GM19240 (cell line): ENCODE measurements at regions not wholly inside any gene's neighbourhood (a gene's known extent, or its start where the extent isn't known, plus 50 kb on each side); places are given as distances from the start of the nearest gene placed in this dataset.

ENCODE experiments used
- DNase-seq: peaks from one replicate; pipeline ENCODE4 v3.0.0; 2011; ENCODE audit warnings: low spot score; ENCODE audit not compliant: insufficient read length

DNA sequence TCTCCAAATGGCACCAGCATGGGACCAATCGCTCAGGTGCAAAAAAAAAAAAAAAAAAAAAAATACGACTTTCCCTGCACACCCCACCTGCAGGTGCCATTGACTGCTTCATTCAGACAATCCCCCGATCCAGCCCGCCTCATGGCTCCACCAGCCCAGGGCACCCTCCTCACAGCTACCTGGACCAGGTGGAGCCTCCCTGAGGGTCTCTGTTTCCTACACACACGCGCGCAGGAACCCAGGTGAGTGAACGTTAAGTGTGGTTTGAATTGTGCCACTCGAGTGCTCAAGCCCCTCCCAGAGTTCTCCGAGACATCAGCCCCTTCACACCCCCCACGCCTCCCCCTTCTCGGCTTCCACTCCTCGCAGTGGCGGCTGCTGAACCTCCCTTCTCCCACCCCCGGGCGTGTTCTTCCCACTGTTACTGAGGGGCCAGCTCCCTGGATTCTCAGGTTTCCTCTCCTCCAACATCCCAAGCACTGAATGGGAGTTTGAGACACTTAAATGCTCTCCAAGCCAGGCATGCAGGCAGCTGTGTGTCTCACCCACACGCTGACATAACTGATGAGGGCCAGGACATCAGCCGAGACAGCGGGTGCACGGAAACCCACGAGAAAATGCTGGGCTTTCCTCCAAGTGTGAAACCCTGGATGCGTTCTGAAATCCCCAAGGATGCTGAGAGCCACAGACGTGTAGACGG is 88.8 kb upstream of the SNTG2 start:
- DNase-seq = no peak

GRCh38 chr2:860259-860855 is 90.3 kb upstream of the SNTG2 start:
- DNase-seq = no peak

DNA sequence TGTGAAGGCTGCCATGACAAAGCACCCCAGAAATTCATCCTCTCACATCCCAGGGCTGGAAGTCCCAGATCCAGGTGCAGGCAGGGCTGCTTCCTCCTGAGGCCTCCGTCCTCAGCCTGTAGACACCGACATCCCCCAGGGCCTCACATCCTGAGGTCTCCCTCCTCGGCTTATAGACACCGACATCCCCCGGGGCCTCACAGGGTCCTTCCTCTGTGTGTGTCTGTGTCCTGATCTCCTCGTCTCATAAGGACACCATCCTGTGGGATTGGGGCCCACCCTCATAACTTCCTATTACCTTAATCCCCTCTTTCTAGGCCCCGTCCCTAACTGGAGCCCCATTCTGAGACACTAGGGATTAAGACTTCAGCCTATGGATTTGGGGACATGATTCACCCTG is 92.0 kb upstream of the SNTG2 start:
- no peak for DNase-seq

- no peak for DNase-seq
Measured at GRCh38 chr2:857937-858336, 92.7 kb upstream of the SNTG2 start.

GRCh38 chr2:857081-857480 is 93.6 kb upstream of the SNTG2 start:
- no peak for DNase-seq

DNA sequence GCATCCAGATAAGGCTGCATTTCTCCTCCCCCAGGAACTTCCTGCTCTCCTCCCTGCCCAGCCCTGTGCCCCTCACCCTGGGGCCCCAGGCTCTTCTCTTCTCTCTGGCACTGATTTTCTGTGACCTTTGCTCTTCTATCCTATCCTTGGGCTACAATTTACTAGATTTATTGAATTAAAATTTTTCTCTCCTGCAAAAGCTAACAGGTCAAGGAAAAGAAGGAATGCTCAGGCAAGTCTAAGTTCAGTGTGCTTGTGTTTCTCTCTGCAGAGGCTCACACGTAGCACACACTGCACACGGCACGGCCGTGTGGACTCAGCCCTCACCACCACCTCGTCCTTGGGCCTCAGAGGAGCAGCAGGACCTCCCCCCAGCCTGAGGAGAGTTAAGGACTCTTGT is 94.2 kb upstream of the SNTG2 start:
- DNase-seq = no peak

DNA sequence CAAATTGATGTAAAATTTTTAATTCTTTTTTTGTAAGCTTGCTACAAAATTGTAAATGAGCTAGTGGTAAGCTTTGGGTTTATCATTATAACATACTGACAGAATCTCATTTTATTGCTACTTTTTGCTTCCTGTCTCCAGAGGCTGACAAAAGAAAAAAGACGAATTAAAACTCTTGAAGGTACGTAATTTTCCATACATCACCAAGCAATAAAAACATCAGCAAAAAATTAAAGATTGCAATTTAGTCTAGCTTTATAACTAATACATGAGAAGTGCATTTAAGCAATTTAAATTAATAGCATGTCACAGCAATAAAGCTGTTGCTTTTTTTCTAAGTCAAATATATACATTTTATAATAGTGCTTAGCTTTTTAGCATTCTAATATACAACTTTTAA is 94.6 kb upstream of the SNTG2 start:
- no peak for DNase-seq

- DNase-seq = no peak
Measured at GRCh38 chr2:855177-855576, 95.5 kb upstream of the SNTG2 start.

GRCh38 chr2:854460-854859 is 96.2 kb upstream of the SNTG2 start:
- no peak for DNase-seq

GRCh38 chr2:853203-853870 is 97.3 kb upstream of the SNTG2 start:
- no peak for DNase-seq

DNA sequence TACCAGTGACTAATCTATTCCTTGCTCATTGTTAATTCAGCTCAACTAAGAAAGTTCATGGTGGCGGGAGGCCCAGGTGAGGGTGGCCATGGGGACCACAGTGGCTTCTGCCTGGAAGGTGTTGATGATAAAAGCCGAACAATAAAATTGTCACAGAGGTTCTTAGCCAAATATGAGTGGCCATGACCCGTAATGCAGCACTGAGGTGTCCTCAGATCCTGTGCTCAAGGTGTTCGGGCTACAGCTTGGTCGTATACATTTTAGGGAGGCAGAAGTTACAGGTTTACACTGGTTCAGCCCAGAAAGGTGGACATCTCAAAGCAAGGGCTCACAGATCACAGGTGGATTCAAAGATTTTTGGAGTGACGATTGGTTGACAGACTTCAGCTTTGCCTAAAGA is 98.5 kb upstream of the SNTG2 start:
- no peak for DNase-seq

- no peak for DNase-seq
Measured at GRCh38 chr2:851680-852079, 99.0 kb upstream of the SNTG2 start.

DNA sequence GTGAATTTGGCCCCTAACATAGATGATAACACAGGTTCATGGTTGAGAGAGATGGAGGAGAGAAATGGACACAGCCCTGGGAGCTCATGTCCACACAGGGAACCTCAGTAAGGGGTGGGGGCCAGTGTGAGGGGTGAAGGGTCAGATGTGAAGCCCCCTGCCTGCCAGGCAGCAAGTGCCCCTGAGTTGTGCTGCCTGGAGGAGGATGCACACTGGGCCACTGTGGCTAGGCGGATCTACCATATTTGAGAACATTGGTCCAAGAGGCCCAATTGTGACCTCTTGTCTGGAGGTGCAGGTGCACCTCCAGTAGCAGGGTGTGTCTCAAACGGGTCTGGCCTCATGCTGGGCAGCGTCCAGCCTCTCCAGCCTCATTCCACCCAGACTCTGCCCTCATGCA is 99.6 kb upstream of the SNTG2 start:
- DNase-seq = no peak

- DNase-seq = no peak
Measured at GRCh38 chr2:850429-850828, 100.2 kb upstream of the SNTG2 start.

DNA sequence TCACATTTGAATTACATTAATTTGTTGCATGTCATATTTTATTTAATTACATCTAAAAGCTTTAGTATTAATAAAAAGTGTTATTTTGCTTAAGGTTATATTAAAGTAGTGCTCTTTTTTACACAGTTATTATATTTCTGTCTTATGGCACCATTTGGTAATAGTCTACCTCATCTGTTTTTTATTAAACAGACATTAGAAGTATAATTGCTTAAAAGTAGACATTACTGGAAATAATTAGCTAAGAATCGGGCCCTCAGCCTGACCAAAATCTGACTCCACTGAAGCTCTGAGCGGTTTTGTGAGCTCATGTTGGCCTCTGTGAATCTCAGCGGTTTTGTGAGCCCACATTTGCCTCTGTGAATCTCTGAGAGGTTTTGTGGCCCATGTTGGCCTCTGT is 102.5 kb upstream of the SNTG2 start:
- DNase-seq = no peak

GRCh38 chr2:847669-848068 is 103.0 kb upstream of the SNTG2 start:
- DNase-seq = no peak

- no peak for DNase-seq
Measured at GRCh38 chr2:844715-845114, 105.9 kb upstream of the SNTG2 start.

DNA sequence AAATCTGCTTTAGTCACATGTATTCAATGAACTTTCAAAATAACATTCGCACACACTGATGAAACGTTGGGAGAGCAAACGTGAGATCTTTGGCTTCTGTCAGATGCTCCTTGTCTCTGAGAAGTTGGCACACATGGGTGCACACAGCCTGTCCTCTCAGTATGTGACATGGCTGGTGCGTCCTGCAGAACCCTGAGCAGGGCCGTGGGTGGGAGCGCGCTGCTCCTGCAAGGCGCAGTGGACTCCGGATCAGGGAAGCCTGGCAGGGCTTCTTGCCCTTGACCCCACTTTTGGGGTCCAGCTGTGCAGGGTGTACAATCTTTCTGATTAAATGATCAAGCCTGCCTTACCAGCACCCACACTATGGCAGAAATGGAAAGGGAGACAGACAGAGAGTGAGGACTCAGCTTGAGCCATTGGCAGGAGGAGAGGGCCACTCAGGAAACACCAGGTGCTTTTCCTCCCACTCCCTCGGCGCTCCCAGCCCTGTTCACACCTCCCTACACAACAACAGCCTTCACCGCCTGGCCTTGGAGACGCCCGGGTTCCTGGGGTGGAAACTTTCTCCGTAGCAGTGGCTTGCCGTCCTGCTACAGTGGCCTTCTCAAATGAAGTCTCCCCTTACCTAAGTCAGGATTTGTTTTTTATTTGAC is 108.4 kb upstream of the SNTG2 start:
- DNase-seq = no peak

- DNase-seq = no peak
Measured at GRCh38 chr2:841036-841435, 109.6 kb upstream of the SNTG2 start.

DNA sequence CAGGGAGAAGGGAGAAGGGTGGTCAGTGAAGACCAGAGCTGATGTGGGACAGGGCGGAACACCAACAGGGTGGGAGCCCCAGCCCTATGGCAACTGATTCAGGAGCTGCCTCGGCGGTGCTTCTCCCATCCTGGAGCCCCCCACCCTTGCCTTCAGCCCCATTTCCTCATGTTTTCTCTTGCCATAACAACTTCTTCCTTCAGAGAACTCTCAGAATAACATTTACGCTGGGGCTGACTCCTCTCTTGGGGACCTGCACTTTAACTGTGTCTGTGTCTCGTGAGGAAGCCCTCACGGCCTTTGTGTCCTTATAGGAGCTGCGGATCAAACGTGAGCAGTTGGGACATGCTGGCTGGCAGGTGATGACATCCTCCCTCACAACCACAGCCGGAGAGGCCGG is 116.4 kb upstream of the SNTG2 start:
- DNase-seq = no peak

DNA sequence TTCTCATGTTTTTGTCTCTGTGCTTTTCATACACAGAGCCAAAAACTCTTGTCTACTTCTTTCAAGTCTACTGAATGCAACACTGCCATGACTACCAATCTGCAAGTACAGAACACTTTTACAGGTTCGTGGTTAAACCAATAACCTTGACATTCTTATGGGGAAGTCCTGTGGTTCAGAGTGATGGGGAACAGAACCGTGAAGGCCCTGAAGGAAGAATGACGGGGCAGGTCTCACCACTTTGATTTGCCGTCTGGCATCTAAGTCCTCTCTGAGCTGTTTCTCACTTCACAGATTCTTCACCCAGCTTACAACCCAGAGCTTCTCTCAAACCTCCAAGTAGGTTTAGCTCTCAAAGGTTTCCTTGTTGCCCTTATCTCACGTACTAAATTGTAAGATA is 117.5 kb upstream of the SNTG2 start:
- DNase-seq = no peak

GRCh38 chr2:832635-833034 is 118.0 kb upstream of the SNTG2 start:
- no peak for DNase-seq

- no peak for DNase-seq
Measured at GRCh38 chr2:831622-832021, 119.0 kb upstream of the SNTG2 start.
